AG09309 (cell line): ENCODE measurements at regions not wholly inside any gene's neighbourhood (a gene's known extent, or its start where the extent isn't known, plus 50 kb on each side); places are given as distances from the start of the nearest gene placed in this dataset.

Experiments used
- DNase-seq: peaks from one replicate; pipeline ENCODE4 v3.0.0-alpha.2; 2010; ENCODE audit warnings: low read depth
- H3K4me3 ChIP-seq: 2 replicates; pipeline ENCODE4 v1.5.1; 2011; ENCODE audit warnings: mild to moderate bottlenecking, low read depth, low read length, moderate library complexity; ENCODE audit not compliant: control insufficient read depth
- TF ChIP-seq, protein P1 (sequence below): IDR thresholded peaks from 2 replicates; pipeline ENCODE4 v1.5.1; 2011; ENCODE audit warnings: mild to moderate bottlenecking, low read depth, low read length, inconsistent platforms; ENCODE audit not compliant: insufficient read depth, control insufficient read depth; ENCODE audit errors: missing control alignments

DNA sequence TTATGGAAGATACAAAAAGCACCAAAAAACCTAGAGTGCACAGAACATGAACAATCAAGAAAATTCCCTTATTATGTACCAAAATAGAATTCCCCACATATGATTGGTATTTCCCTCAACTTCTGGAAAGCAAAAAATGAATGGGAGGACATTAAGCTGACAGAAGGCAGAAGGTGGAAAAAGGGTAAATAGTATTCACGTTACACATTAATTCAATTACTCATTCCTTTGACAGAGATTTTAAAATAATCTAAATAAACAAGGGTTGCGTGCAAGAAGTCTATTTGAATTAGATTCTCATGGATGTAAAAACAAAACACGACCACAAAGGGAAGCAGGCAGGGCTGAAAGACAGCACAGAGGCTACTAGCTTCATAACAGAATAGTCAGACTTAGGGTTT, 260.5 kb upstream of the ZPLD1 start:
- no peak overlapping the region for H3K4me3 ChIP-seq
- peak; percentile 46 for DNase-seq

DNA sequence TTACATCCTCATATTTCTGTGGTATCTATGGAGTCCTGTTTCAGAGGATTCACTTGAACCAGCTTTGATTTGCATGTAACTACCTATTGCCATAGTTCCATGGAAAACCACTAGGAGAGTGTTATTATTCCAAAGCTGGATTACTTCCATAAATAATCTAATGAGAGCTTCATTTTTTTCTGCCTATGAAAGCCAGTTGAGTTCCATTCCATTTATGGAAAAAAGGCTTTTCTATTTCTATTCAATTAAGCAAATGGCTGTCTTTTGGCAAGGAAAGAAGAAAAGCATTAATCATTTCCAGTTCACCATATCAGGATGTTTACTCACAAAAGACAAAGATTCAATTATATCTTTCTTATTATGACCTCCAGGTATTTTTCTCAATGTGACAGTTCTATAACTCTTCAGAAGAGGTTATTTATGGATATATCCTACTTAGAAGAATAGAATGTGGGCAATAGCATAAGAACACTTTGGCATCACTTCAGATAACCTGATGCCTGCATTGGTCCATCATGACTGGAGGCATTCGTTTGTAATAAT, 259.9 kb upstream of the ZPLD1 start:
- DNase-seq = no peak
- TF ChIP-seq, protein P1, sequence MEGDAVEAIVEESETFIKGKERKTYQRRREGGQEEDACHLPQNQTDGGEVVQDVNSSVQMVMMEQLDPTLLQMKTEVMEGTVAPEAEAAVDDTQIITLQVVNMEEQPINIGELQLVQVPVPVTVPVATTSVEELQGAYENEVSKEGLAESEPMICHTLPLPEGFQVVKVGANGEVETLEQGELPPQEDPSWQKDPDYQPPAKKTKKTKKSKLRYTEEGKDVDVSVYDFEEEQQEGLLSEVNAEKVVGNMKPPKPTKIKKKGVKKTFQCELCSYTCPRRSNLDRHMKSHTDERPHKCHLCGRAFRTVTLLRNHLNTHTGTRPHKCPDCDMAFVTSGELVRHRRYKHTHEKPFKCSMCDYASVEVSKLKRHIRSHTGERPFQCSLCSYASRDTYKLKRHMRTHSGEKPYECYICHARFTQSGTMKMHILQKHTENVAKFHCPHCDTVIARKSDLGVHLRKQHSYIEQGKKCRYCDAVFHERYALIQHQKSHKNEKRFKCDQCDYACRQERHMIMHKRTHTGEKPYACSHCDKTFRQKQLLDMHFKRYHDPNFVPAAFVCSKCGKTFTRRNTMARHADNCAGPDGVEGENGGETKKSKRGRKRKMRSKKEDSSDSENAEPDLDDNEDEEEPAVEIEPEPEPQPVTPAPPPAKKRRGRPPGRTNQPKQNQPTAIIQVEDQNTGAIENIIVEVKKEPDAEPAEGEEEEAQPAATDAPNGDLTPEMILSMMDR = no peak
- no peak overlapping the region for H3K4me3 ChIP-seq

More for the DNA sequence above, 260.5 kb upstream of the ZPLD1 start:
- TF ChIP-seq, protein P1 = no peak

DNA sequence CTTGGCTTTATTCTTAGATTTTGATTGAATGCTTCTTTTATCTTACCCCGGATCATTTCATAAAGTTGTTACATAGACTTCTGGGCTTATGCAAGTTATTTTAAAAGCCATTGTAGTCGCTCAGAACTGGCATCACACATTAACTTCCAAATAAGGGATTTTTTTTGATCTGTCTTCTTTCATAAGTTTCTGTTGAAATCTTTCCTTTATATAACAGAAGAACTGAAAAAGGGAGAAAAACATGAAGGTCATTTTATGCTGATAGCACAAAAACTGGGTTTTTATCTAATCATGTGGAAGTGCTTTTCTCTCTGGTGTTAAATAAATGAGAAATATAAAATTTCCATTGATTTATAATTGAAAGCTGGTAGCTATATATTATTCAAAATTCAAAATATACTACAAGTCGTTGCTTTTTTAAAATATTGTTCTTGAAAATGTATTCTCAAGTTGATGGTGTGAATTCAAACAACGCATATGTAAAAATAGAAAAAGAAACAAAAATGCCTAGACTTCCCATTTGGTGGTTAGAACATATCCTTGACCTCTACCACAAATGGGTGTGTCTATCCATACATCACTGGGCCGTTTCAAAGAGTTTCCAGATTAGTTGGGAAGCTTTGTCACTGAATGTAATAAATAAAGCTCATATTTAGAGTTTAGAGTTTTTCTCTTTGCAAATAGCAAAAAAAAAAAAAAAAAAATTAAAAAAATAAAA, 258.3 kb upstream of the ZPLD1 start:
- TF ChIP-seq, protein P1 = no peak
- no peak overlapping the region for H3K4me3 ChIP-seq
- no peak for DNase-seq

DNA sequence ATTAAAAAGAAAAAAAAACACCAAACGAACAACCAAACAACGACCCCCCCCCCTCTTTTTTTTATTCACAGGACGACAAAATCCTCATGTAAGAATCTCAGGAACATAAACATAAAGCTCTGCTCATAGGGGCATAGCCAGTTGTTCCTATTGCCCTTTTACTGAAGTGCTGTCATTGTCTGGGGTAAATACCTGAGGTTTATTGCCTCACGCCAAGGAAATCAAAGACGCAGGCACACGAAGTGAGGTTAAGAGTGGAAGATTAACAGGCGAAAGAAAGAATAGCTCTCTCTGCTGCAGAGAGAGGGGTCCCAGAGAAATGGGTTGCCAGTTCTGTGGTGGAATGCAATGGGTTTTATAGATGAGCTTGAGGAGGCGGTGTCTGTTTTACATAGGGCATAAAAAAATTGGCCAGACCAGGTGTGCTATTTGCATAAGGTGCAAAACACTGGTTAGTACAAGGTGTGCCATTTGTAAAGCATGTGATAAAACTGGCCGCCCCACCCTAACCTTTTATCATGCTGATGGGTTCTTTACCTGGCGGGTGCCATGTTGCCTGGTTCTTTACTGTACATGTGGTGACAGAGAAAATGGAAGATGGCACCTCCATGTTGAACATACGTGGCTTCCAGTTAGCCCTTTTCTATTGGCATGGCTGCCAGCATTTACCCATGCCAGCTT, 257.6 kb upstream of the ZPLD1 start:
- TF ChIP-seq, protein P1 = no peak
- no peak overlapping the region for H3K4me3 ChIP-seq
- DNase-seq = no peak

DNA sequence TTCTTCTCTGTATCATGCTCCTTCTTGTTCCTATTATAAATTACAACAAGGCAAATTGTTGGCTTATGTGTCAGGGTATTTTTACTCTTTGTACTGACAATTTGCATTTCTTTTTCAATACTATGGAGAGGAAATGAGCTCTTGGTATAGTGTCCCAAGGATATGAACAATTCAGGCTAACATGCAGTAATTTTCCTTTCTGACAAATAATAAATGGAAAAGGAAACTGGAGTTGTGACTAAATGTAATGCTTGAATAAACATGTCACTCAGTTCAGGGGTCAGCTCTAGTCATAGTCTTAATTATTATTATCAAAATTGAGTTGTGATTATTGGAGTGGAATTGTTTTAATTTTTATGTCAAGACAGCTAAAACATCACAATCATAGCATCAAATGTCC, 256.0 kb upstream of the ZPLD1 start:
- no peak overlapping the region for H3K4me3 ChIP-seq
- TF ChIP-seq, protein P1 = no peak
- no peak for DNase-seq

DNA sequence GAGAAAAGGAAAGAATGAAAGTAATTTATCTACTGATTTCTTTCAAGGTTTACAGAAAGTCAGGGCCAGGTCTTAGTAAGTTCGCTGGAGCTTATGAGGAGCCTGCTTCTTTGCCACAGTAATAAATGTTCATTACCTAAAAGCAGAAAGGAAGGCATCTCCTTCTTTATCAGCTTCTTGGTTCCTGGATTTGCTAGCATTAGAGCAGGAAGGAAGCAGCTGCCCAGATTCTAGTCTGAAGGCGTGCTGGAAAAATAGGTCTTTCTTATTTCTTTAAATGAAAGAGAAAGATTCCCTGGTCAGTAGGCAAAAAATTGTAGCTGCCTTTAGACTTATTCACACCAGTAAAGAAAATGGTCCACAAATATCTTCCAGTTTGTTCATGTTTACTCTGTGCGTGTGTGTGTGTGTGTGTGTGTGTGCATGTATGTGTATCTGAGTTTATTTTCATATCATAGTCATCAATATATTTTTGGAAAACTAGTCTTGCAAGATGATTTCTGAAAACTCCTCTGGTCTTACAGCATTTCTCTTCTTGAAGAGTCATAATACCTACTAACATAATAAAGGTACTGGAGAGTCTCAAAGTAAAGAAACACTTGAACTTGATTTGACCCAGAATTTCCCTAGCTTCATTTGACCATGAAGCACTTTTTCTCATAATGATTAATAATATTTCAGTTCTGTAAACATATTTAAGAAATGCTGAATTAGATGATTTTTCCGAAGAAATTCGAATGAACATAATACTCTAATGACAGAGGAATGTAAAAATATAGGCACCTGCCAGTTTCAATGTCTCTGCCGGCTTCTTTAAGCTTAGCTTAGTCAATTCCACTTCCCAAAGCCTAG, 255.3 kb upstream of the ZPLD1 start:
- no peak overlapping the region for H3K4me3 ChIP-seq
- TF ChIP-seq, protein P1 = no peak
- DNase-seq = no peak
